ENCODE measurements at regions not wholly inside any gene's neighbourhood (a gene's known extent, or its start where the extent isn't known, plus 50 kb on each side); places are given as distances from the start of the nearest gene placed in this dataset.

- H3K9me3 ChIP-seq = no peaks in the 10 kb centered on the region
- no peak overlapping the region for H3K4me3 ChIP-seq (ENCODE audit: low read depth, low read length)
- no peaks in the 10 kb centered on the region for H3K4me1 ChIP-seq
- H3K27me3 ChIP-seq = no peaks in the 10 kb centered on the region
- no peak for TF ChIP-seq CTCF (IDR thresholded peaks at IDR 0.05; ENCODE audit: low read depth, low read length)
- DNase-seq = no peak
- no peaks in the 10 kb centered on the region for H3K36me3 ChIP-seq
Observed at GRCh38 chr3:166810741-166811445, 569.2 kb downstream of the ZBBX start.

GRCh38 chr3:166809520-166809919, 570.6 kb downstream of the ZBBX start:
- no peaks in the 10 kb centered on the region for H3K9me3 ChIP-seq
- no peaks in the 10 kb centered on the region for H3K27me3 ChIP-seq
- H3K4me1 ChIP-seq = no peaks in the 10 kb centered on the region
- no peak for DNase-seq
- H3K4me3 ChIP-seq (ENCODE audit: low read depth, low read length) = no peak overlapping the region
- TF ChIP-seq CTCF (IDR thresholded peaks at IDR 0.05; ENCODE audit: low read depth, low read length) = no peak
- H3K36me3 ChIP-seq = no peaks in the 10 kb centered on the region

GRCh38 chr3:166788936-166789335, 591.2 kb downstream of the ZBBX start:
- no peaks in the 10 kb centered on the region for H3K4me1 ChIP-seq
- H3K9me3 ChIP-seq = no peaks in the 10 kb centered on the region

GRCh38 chr3:166785876-166786275, 594.2 kb downstream of the ZBBX start:
- no peaks in the 10 kb centered on the region for H3K27me3 ChIP-seq
- no peak overlapping the region for H3K4me3 ChIP-seq (ENCODE audit: low read depth, low read length)
- no peaks in the 10 kb centered on the region for H3K36me3 ChIP-seq
- no peak for TF ChIP-seq CTCF (IDR thresholded peaks at IDR 0.05; ENCODE audit: low read depth, low read length)
- H3K9me3 ChIP-seq = no peaks in the 10 kb centered on the region
- H3K4me1 ChIP-seq = no peaks in the 10 kb centered on the region
- no peak for DNase-seq

More at GRCh38 chr3:166788936-166789335, 591.2 kb downstream of the ZBBX start:
- Histone ChIP-seq H3K27me3 (no peaks in the 10 kb centered on the region), H3K4me3 (ENCODE audit: low read depth, low read length) (no peak overlapping the region), H3K36me3 (no peaks in the 10 kb centered on the region)
- no peak for DNase-seq
- no peak for TF ChIP-seq CTCF (IDR thresholded peaks at IDR 0.05; ENCODE audit: low read depth, low read length)

- no peak for TF ChIP-seq CTCF (IDR thresholded peaks at IDR 0.05; ENCODE audit: low read depth, low read length)
- no peaks in the 10 kb centered on the region for H3K4me1 ChIP-seq
- no peaks in the 10 kb centered on the region for H3K9me3 ChIP-seq
- no peak for DNase-seq
- no peaks in the 10 kb centered on the region for H3K36me3 ChIP-seq
- no peak overlapping the region for H3K4me3 ChIP-seq (ENCODE audit: low read depth, low read length)
- H3K27me3 ChIP-seq = no peaks in the 10 kb centered on the region
Observed at GRCh38 chr3:166783206-166783605, 596.9 kb downstream of the ZBBX start.

- Histone ChIP-seq H3K4me1 (no peaks in the 10 kb centered on the region), H3K4me3 (ENCODE audit: low read depth, low read length) (no peak overlapping the region), H3K9me3 (no peaks in the 10 kb centered on the region), H3K27me3 (no peaks in the 10 kb centered on the region), H3K36me3 (no peaks in the 10 kb centered on the region)
- no peak for TF ChIP-seq CTCF (IDR thresholded peaks at IDR 0.05; ENCODE audit: low read depth, low read length)
- DNase-seq = no peak
Observed at GRCh38 chr3:166764698-166765318, 615.3 kb downstream of the ZBBX start.

Measured in BE2C (cell line).